Muscle of arm (tissue), 1 donor: ENCODE measurements at regions not wholly inside any gene's neighbourhood (a gene's known extent, or its start where the extent isn't known, plus 50 kb on each side); places are given as distances from the start of the nearest gene placed in this dataset.
A peak's percentile ranks its signal among the peaks of the same experiment; 100 is the strongest.

Experiments used
- DNase-seq: peaks from one replicate; pipeline ENCODE4 v3.0.0-alpha.2; 2013

GRCh38 chr10:92747066-92747465 is 57.3 kb downstream of the HHEX start:
- DNase-seq, result no peak

- DNase-seq, result no peak
Observed at GRCh38 chr10:92747600-92747999, 57.8 kb downstream of the HHEX start.

GRCh38 chr10:92750791-92751533 is 61.2 kb downstream of the HHEX start:
- DNase-seq, result no peak

GRCh38 chr10:92751534-92751811 is 61.7 kb downstream of the HHEX start:
- no peak for DNase-seq

- no peak for DNase-seq
Observed at GRCh38 chr10:92751827-92752226, 62.1 kb downstream of the HHEX start.

- DNase-seq, result no peak
Observed at GRCh38 chr10:92753865-92754264, 64.1 kb downstream of the HHEX start.

- DNase-seq, result no peak
Observed at GRCh38 chr10:92755725-92756124, 66.0 kb downstream of the HHEX start.

GRCh38 chr10:92756201-92757065 is 66.7 kb downstream of the HHEX start:
- no peak for DNase-seq

- DNase-seq, result peak; percentile 55
Observed at GRCh38 chr10:92757066-92757710, 67.4 kb downstream of the HHEX start.

GRCh38 chr10:92757711-92758104 is 68.0 kb downstream of the HHEX start:
- DNase-seq, result no peak

GRCh38 chr10:92758594-92758993 is 68.8 kb downstream of the HHEX start:
- no peak for DNase-seq

GRCh38 chr10:92760609-92761008 is 70.9 kb downstream of the HHEX start:
- DNase-seq, result no peak

GRCh38 chr10:92761571-92761970 is 71.8 kb downstream of the HHEX start:
- no peak for DNase-seq

GRCh38 chr10:92763634-92764155 is 73.9 kb downstream of the HHEX start:
- DNase-seq, result no peak

GRCh38 chr10:92766451-92766850 is 76.7 kb downstream of the HHEX start:
- DNase-seq, result no peak

- no peak for DNase-seq
Observed at GRCh38 chr10:92768104-92768503, 78.3 kb downstream of the HHEX start.

GRCh38 chr10:92773776-92774175 is 74.5 kb upstream of the EXOC6 start:
- DNase-seq, result no peak

GRCh38 chr10:92778091-92778490 is 70.2 kb upstream of the EXOC6 start:
- no peak for DNase-seq

- no peak for DNase-seq
Observed at GRCh38 chr10:92785118-92785517, 63.2 kb upstream of the EXOC6 start.

- DNase-seq, result no peak
Observed at GRCh38 chr10:92787557-92788152, 60.7 kb upstream of the EXOC6 start.

- DNase-seq, result no peak
Observed at GRCh38 chr10:92789067-92789466, 59.3 kb upstream of the EXOC6 start.

- no peak for DNase-seq
Observed at GRCh38 chr10:92789786-92790185, 58.5 kb upstream of the EXOC6 start.
